WERI-Rb-1 (cell line): ENCODE measurements at regions not wholly inside any gene's neighbourhood (a gene's known extent, or its start where the extent isn't known, plus 50 kb on each side); places are given as distances from the start of the nearest gene placed in this dataset.
A peak's percentile ranks its signal among the peaks of the same experiment; 100 is the strongest.

Source experiments
- DNase-seq: peaks from one replicate; pipeline ENCODE4 v3.0.0-alpha.2; 2020
- H3K27ac ChIP-seq: fragments of 250-450 bp; sonication (Bioruptor Pico); 2 replicates; pipeline ENCODE4 v1.5.1; 2020; ENCODE audit warnings: mild to moderate bottlenecking, moderate library complexity
- H3K27me3 ChIP-seq: fragments of 250-450 bp; sonication (Bioruptor Pico); 2 replicates; pipeline ENCODE4 v1.5.1; 2021; ENCODE audit warnings: mild to moderate bottlenecking, low read depth, moderate library complexity; ENCODE audit not compliant: insufficient read depth, severe bottlenecking
- H3K36me3 ChIP-seq: fragments of 250-450 bp; sonication (Bioruptor Pico); 2 replicates; pipeline ENCODE4 v1.5.1; 2020; ENCODE audit warnings: mild to moderate bottlenecking, moderate library complexity
- H3K4me3 ChIP-seq: 2 replicates; pipeline ENCODE4 v1.5.1; 2011; ENCODE audit warnings: low read depth, mild to moderate bottlenecking, control low read depth, low read length
- H3K9me3 ChIP-seq: fragments of 250-450 bp; sonication (Bioruptor Pico); 2 replicates; pipeline ENCODE4 v1.5.1; 2021; ENCODE audit warnings: mild to moderate bottlenecking, moderate library complexity; ENCODE audit not compliant: severe bottlenecking
- TF ChIP-seq, protein P1 (sequence below): IDR thresholded peaks from 2 replicates; pipeline ENCODE4 v1.5.1; 2011; ENCODE audit warnings: low read depth, mild to moderate bottlenecking, control low read depth, inconsistent platforms, low read length

DNA sequence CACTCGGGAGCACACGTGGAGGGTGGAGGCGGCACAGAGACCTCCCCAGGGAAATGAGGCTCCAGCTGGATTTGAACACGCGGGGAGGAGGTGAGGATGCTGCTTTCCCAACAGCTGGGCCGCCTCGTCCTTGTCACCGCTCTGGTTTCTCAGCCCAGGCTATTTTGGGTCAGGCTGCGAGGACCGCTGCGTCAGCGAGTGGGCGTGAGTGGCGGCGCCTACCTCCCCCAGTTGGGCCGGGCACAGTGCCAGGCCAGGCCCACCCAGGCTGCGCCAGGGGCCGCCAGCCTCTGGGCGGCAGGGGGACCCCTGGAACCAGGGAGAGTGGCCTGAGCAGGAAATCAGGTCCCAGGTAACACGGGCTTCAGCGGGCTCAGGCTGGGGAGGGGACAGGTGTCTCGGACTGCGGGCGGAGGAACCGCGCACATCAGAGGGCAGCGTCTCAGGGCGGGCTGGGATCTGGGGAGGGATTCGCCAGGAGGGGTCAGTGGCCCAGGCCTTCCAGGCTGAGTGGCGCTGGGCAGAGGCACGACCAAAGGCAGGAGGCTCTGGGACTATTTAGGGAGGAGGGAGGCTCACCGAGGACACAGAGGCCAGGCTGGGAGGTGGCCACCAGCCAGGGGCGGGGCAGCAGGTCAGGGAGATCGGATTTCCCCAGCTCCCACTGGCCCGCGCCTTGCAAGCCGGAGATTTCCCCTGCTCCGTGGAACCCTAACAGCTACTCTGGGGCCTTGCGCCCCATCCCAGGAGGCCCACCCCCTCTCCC lies 125.2 kb upstream of the RET start:
- DNase-seq = no peak
- H3K36me3 ChIP-seq = no peaks in the 10 kb centered on the region
- no peak overlapping the region for H3K4me3 ChIP-seq
- H3K9me3 ChIP-seq = peaks cover 2% of the 10 kb centered on the region
- TF ChIP-seq, protein P1, sequence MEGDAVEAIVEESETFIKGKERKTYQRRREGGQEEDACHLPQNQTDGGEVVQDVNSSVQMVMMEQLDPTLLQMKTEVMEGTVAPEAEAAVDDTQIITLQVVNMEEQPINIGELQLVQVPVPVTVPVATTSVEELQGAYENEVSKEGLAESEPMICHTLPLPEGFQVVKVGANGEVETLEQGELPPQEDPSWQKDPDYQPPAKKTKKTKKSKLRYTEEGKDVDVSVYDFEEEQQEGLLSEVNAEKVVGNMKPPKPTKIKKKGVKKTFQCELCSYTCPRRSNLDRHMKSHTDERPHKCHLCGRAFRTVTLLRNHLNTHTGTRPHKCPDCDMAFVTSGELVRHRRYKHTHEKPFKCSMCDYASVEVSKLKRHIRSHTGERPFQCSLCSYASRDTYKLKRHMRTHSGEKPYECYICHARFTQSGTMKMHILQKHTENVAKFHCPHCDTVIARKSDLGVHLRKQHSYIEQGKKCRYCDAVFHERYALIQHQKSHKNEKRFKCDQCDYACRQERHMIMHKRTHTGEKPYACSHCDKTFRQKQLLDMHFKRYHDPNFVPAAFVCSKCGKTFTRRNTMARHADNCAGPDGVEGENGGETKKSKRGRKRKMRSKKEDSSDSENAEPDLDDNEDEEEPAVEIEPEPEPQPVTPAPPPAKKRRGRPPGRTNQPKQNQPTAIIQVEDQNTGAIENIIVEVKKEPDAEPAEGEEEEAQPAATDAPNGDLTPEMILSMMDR = no peak
- H3K27me3 ChIP-seq = peaks cover 74% of the 10 kb centered on the region
- H3K27ac ChIP-seq = no peak overlapping the region

DNA sequence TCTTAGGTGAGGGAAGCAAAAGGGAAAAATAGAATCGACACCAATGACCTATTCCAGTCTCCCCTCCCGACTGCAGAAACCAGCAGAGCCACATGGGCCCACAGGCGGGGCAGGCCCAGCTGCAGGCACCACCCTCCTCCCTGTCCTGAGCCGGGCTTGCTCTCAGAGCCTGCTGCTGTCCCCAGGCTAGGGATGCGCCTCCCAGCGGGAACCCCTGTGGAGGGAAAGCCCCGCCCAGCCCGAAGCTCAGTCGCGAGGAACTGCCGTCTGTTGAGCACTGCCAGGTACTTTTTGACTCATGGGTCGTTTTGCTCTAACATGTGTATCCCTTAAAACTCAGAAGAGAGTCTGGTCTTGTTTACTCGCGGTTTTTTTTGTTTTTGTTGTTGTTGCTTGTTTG lies 124.5 kb upstream of the RET start:
- Histone ChIP-seq H3K9me3 (peaks cover 6% of the 10 kb centered on the region), H3K36me3 (no peaks in the 10 kb centered on the region), H3K4me3 (no peak overlapping the region), H3K27ac (no peak overlapping the region), H3K27me3 (peaks cover 71% of the 10 kb centered on the region)
- DNase-seq = peak; percentile 34
- TF ChIP-seq, protein P1 = no peak

DNA sequence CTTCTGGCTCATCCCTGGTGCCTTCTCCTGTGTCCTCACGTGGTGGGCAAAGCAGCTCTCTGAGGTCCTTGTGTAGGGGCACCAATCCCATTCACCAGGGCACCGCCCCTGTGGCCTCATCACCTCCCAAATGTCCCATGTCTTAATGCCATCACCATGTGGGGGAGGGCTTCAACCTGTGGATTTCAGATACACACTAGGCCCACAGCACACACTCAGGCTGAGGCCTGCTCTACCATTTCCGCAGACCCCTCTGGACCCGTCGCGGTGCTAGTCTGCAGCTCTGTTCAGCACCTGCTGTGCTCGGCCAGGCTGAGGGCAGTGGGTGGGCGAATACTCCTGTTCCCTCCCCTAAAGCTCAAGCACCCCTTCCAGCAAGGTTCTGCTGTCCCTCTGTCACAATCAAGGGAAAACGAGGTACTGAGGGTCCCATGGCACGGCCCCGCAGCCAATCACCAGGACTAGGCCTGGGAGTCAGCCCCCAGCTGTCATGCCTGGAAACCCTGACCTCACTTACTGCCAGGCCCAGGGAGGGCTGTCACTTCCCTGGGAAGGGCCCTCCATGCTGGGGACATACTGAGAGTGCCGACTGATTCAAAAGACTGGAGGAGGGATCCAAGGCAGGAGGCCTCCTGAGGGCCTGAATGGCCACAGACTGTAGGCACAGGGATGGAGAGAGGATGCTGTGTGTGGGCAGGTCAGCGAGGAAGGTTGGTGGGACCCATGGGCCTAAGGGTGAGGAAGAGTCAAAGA lies 123.8 kb upstream of the RET start:
- TF ChIP-seq, protein P1 = no peak

DNA sequence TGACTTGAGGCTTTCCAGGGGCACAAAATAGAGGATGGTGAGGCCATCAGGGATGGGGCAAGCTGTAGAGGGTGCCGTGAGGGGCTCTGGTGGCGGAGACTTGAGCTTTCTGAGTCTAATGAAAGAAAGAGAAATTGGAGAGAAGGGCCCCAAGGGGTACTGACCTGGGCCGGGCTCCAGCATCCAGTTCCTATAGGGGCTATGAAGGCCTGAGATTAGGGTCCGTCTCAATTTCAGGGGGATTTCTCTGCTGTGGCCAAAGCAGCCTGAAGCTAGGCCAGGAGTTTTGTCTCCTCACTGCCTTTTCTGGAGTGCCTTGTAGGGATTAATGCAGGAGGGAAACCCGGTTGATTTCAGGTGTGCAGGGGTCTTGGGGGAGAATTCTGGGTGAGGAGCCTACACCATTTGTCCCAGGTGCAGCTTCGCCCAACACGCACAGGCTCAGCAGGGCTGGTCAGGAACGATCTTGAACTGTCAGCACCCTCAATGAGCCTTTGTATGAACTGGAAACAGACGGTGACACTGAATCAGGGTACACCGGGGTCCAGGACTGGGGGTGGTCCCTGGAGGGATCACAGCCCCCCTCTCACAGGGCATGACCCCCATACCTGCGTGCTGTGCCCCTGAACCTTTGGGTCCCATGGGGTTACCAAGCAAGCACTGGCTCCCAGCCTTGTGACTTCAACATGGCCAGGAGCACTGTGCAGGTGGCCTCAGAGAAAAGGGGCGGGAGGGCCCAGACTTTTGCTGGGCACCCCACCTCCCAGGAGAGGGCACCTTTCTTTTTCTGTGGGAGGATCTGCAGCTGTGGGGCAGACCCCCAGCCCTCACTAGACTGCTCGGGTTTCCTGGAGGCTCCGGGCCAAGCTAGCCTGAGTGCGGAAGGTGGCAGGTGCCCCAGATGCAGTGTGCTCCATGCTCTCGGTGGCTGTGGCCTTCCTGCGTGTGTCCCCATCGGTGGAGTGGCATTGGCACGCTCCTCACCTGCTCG lies 122.9 kb upstream of the RET start:
- H3K9me3 ChIP-seq = peaks cover 6% of the 10 kb centered on the region
- DNase-seq = no peak
- no peaks in the 10 kb centered on the region for H3K36me3 ChIP-seq
- no peak overlapping the region for H3K4me3 ChIP-seq
- H3K27me3 ChIP-seq = peaks cover 77% of the 10 kb centered on the region
- no peak overlapping the region for H3K27ac ChIP-seq
- TF ChIP-seq, protein P1 = no peak

More for the DNA sequence above, 123.8 kb upstream of the RET start:
- peaks cover 73% of the 10 kb centered on the region for H3K27me3 ChIP-seq
- DNase-seq = no peak
- no peak overlapping the region for H3K4me3 ChIP-seq
- H3K9me3 ChIP-seq = peaks cover 6% of the 10 kb centered on the region
- H3K36me3 ChIP-seq = no peaks in the 10 kb centered on the region
- no peak overlapping the region for H3K27ac ChIP-seq

DNA sequence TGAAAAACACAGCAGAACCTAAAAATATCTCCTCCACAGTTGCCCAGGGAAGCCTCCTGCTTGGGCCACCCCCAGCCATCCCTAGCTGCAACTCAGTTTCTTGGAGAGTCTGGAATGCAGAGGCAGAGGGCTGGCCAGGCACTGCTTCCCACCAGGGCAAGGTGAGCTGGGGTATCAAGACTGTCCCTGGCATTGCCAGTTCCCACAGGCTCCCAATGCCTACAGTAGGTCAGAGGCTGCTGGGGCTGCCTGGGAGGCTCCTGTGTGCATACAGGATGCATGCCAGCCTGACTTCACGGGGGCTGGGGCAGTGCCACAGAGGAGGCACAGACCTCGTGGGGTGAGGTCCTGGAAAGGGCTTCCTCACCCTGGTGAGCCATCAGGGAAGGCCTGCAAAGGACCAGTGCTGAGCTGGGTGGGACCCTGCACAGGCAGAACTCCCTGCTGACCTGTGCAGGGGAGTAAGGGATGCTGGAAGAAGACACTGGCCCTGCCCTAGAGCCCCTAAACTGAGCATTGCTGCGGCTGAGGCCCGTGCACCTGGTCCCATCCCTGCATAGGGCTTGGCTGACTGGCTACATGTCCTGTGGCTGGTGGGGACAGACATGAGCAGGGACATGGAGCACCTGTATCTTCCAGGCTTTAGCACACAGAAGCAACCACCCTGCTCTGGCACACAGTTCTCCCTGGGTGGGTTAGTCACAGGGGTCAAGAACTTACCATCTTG lies 121.9 kb upstream of the RET start:
- H3K9me3 ChIP-seq = peaks cover 6% of the 10 kb centered on the region
- DNase-seq = no peak
- TF ChIP-seq, protein P1 = no peak
- H3K27me3 ChIP-seq = peaks cover 76% of the 10 kb centered on the region
- H3K4me3 ChIP-seq = no peak overlapping the region
- H3K27ac ChIP-seq = no peak overlapping the region
- H3K36me3 ChIP-seq = no peaks in the 10 kb centered on the region
